DMS79 treated with DMSO at 0.1 percent for 48 hours (cell line): ENCODE measurements at regions not wholly inside any gene's neighbourhood (a gene's known extent, or its start where the extent isn't known, plus 50 kb on each side); places are given as distances from the start of the nearest gene placed in this dataset.

Source experiments
- DNase-seq: peaks from one replicate; lab custom pipeline; 2025; lab: John Stamatoyannopoulos, UW

GRCh38 chr4:115770046-115770543 is 656.7 kb upstream of the NDST4 start:
- DNase-seq, result no peak

- DNase-seq, result no peak
These were observed 656.0 kb upstream of the NDST4 start for GRCh38 chr4:115769396-115769795.

GRCh38 chr4:115763051-115763450 is 649.6 kb upstream of the NDST4 start:
- no peak for DNase-seq

DNA sequence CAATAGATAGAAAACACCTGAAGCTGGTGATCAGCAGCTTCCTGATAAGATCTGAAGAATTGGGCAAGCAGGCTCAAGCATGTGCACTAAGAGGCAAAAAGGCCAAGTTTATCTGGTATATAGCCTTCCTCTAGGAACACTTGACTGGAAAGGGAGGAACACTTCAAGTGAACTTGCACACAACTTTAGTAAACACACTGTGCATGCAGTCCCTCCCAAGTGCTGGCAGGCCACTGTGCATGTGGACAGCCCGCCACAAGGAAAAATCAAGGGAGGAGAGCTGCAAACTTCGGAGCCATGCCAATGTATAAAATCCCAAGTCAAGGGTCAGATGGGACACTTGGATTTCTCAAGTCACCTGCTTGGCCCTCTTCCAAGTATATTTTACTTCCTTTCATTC is 645.8 kb upstream of the NDST4 start:
- no peak for DNase-seq

- no peak for DNase-seq
These were observed 636.0 kb upstream of the NDST4 start for GRCh38 chr4:115749404-115749803.

DNA sequence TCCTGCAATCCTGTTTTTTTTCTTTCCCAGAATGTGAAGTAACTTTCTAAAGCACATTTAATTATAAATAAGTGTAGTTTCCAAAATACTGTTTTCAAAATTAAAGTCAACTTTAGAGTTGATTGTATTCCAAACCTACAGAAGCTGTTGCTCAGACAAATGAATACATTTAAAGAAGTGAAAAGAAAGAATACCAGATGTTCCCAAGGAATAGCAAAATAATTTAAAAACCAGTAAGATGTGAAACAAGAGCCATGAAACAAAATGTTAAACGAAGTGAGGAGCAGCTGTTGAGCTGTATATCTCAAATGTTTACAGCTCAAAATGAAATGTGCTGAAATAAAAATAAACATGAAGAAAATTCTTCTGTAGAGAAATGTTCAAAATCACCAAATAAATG is 627.4 kb upstream of the NDST4 start:
- no peak for DNase-seq

- DNase-seq, result no peak
These were observed 616.4 kb upstream of the NDST4 start for GRCh38 chr4:115729739-115730266.

- no peak for DNase-seq
These were observed 610.2 kb upstream of the NDST4 start for GRCh38 chr4:115723621-115724020.

DNA sequence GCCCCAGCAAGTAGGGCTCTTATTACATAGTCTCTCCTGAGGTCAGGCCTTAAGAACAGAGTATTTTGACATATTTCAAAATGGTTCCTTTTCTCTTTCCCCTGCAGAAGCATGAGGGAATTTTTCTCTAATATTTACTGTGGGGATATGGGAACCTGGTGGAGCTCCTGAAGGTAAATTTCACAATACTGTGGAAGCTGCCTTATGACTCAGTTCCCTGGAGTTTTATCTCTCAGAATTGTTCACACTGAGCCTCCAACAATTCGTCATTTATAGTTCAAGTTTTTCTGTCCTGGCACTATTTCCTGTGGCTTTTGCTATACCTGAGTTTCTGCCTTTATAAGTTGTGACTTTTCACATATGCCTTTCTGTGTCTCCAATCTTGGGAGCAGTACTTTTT is 607.2 kb upstream of the NDST4 start:
- DNase-seq, result no peak

DNA sequence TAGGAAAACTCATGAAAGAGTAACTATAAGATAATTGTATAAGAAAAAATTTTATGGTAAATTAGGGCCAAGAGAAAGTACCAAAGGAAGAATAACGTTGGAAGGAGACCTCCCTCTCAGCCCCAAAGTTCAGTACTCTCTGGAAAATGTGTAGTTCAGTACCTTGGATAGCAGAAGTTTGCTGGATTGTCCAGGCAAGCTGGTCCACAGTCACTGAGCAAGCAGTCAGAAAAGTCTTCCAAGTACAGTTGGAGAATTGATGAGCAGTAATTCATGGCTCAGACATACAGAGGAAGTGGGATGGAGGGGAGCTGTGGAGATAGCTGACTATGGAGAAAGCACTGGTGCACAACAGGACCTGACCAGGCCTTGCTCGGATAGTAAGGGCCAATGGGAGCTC is 598.2 kb upstream of the NDST4 start:
- no peak for DNase-seq

DNA sequence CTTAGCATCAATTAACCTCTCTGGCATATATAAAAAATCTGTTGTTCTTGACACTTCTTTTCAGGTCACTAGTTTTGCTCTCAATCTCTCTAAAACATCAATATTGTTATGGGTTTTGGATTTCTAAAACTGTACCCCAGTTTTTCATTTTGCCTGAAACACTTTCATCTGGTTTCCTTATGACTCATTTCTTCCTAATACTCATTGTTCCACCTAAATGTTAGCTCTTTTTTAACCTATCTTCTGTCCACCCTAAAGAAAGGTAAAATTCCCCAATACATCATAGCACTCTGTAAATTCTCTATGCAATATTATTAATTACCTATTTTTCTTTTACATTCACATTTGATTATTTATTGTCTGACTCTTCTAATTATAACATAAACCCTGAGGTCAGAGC is 575.5 kb upstream of the NDST4 start:
- DNase-seq, result no peak

- no peak for DNase-seq
These were observed 573.8 kb upstream of the NDST4 start for GRCh38 chr4:115687052-115687755.

DNA sequence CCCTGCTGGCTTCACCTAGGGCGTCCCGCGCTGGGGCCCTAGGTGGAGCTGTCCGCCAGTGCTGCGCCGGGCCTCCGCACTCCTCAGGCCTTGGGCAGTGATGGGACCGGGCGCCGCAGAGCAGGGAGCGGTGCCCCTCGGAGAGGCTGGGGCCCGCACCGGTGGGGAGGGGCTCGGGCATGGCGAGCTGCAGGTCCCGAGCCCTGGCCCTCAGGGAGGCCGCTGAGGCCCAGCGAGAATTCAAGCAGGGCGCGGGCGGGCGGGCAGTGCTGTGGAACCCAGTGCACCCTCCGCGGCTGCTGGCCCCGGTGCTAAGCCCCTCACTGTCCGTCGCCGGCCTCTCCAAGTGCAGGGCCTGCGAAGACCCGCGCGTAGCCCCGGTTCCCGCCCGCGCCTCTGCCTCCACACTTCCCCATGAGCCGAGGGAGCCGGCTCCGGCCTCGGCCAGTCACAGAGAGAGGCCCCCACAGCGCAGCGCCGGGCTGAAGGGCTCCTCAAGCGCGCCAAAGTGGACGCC is 565.1 kb upstream of the NDST4 start:
- DNase-seq, result no peak

DNA sequence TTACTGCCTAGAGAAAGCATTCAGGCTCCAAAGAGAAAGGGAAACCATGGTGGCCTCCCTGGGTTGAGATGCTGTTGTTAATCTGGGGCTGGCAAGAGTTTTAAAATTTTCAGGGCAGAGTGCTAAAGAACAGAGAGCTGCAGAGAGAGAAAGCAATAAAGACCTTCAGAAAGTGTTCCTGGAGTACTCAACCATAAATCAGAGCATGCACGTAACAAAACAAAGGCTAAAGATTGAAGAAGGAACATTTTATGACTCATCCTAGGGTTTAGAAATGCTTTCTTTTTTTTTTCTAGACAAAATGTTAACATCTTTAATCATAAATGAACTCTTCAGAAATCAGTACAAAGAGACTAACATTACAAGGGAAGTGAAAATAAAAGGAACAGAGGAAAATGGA is 562.3 kb upstream of the NDST4 start:
- DNase-seq, result no peak

DNA sequence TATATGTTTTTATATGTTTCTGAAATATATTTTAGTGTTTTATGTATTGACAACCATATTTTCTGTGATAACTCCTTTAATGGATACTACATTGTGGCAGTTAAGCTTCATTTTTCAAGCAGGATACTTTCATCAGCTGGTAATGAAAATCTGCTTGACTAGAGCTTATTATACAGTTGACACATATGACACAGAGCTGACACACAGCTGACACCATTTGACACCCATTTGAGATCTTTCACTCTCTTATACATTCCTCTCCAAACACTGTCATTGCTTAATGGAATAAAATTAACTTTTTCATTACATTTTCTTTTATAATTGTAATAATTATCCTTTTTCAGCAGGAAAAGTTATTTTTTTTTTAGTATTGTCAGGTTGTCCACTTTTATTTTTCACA is 561.1 kb upstream of the NDST4 start:
- no peak for DNase-seq

- no peak for DNase-seq
These were observed 558.2 kb upstream of the NDST4 start for GRCh38 chr4:115671581-115671980.

- no peak for DNase-seq
These were observed 557.5 kb upstream of the NDST4 start for GRCh38 chr4:115670930-115671329.

DNA sequence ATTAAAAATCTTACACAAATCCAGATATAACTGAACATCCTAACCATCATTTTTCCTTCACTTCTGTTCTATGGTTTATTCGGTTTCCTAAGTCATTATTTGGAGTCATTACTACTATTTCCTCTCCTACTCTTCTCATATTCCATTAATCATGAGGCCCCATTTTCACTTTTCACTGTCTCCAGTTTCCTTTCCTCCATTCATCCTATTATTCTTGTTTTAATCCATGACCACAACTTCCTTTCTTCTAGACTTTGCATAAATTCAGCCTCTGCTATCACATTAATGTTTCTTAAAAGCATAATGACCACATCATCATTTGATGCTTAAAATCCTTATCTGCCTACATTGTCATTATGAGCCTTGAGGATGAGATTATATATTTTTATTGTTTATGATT is 555.0 kb upstream of the NDST4 start:
- no peak for DNase-seq

DNA sequence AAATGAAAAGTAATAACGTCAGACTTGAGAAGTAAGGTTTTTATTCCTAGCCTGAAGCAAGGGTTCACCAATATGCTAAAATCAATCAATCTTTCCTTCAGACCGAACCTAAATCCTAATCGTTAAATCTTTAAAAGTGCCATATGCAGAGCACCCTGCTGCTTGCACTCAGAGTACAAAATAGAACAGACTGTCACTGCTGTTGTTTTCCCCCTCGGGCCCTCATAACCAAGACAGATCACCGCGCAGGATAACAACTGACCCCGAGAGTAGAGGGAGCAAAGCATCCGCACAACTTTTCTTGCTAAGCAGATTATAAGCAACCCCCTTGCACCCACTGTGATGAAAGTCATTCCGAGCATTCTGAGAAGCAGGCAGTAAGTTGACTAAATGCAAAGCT is 550.9 kb upstream of the NDST4 start:
- no peak for DNase-seq

- DNase-seq, result no peak
These were observed 547.0 kb upstream of the NDST4 start for GRCh38 chr4:115660465-115660864.

- no peak for DNase-seq
These were observed 544.7 kb upstream of the NDST4 start for GRCh38 chr4:115657991-115658650.

GRCh38 chr4:115655626-115656025 is 542.2 kb upstream of the NDST4 start:
- DNase-seq, result no peak

DNA sequence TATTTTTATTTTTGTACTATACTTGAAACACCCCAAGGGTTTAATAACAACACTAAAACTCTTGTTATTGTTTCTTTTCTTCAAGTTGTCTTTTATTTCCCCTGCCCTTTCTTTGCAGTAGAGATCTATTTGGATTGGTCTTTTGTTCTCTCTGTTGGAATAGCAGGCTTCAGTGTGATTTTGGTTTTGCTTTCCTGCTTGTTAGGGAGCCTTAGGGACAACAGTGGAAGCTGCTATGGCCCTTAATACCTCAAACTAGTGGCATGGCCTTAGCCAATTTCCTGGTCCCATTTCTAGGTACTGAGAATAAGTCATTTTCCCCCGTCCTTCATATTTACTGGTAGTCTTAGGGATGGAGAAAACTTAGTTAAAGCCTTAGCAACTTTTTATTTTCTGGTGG is 535.4 kb upstream of the NDST4 start:
- DNase-seq, result no peak
